ENCODE measurements at regions not wholly inside any gene's neighbourhood (a gene's known extent, or its start where the extent isn't known, plus 50 kb on each side); places are given as distances from the start of the nearest gene placed in this dataset.

- TF ChIP-seq, protein P1, sequence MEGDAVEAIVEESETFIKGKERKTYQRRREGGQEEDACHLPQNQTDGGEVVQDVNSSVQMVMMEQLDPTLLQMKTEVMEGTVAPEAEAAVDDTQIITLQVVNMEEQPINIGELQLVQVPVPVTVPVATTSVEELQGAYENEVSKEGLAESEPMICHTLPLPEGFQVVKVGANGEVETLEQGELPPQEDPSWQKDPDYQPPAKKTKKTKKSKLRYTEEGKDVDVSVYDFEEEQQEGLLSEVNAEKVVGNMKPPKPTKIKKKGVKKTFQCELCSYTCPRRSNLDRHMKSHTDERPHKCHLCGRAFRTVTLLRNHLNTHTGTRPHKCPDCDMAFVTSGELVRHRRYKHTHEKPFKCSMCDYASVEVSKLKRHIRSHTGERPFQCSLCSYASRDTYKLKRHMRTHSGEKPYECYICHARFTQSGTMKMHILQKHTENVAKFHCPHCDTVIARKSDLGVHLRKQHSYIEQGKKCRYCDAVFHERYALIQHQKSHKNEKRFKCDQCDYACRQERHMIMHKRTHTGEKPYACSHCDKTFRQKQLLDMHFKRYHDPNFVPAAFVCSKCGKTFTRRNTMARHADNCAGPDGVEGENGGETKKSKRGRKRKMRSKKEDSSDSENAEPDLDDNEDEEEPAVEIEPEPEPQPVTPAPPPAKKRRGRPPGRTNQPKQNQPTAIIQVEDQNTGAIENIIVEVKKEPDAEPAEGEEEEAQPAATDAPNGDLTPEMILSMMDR (IDR thresholded peaks at IDR 0.05 in 8 of 11, conservative IDR thresholded peaks at IDR 0.05 in 3 of 11) = no peak
- no peak for TF ChIP-seq POLR2A (IDR thresholded peaks at IDR 0.05)
- no peak for TF ChIP-seq POLR2AphosphoS5 (IDR thresholded peaks at IDR 0.05)
Observed at GRCh38 chr10:106312087-106312486, 852.4 kb downstream of the SORCS1 start.

All from spleen (tissue), 7 donors.